ENCODE measurements at regions not wholly inside any gene's neighbourhood (a gene's known extent, or its start where the extent isn't known, plus 50 kb on each side); places are given as distances from the start of the nearest gene placed in this dataset.

GRCh38 chr9:4935001-4935672 is 49.9 kb upstream of the JAK2 start:
- H3K4me3 Mint-ChIP-seq = no peak overlapping the region

More at GRCh38 chr9:4935001-4935672, 49.9 kb upstream of the JAK2 start:
- Histone ChIP-seq H3K4me3 (ENCODE audit: control insufficient read depth in 1 of 2, extremely low read depth in 1 of 2, low read length in 1 of 2) (no peak overlapping the region), H3K27ac (ENCODE audit: low read length) (no peak overlapping the region), H3K27me3 (replicated peaks in 1 of 2; ENCODE audit: control insufficient read depth in 2 of 2, extremely low read depth in 1 of 2, insufficient read depth in 2 of 2, low read length in 1 of 2) (no peaks in the 10 kb centered on the region), H3K4me1 (ENCODE audit: control insufficient read depth in 1 of 2, extremely low read depth in 1 of 2, insufficient read depth in 2 of 2, low read length in 2 of 2) (peaks cover 0 to 9% of the 10 kb centered on the region in 2 experiments), H3K9me3 (no peaks in the 10 kb centered on the region), H3K36me3 (ENCODE audit: control insufficient read depth in 2 of 2, extremely low read depth in 1 of 2, insufficient read depth in 1 of 2, low read length in 1 of 2) (no peaks in the 10 kb centered on the region)
- Mint-ChIP-seq H3K4me1 (peaks cover 38 to 43% (median 42%) of the 10 kb centered on the region in 3 donors), H3K27me3 (no peaks in the 10 kb centered on the region), H3K9me3 (no peaks in the 10 kb centered on the region), H3K36me3 (no peaks in the 10 kb centered on the region), H3K27ac (peak overlapping the region in 1 of 2 donors; percentile 30)
- POLR2A ChIA-PET = no interaction called here
- ATAC-seq (replicated peaks in 1 of 4) (no peak), DNase-seq (no peak)
- WGBS (ENCODE audit: insufficient coverage) = 100% methylated on average over 1 of the region's 4 CpGs
- CTCF ChIA-PET = no interaction called here

Measured in T-cell (primary cell).